A549 (cell line): ENCODE measurements at regions not wholly inside any gene's neighbourhood (a gene's known extent, or its start where the extent isn't known, plus 50 kb on each side); places are given as distances from the start of the nearest gene placed in this dataset.

Experiments used
- ATAC-seq, 2 experiments: fragments of 200-7000 bp in 1 of 2; fragments of >200 bp in 1 of 2; cut with Nextera tagmentation in 1 of 2; cut with Tn5 transposase in 1 of 2; 3 replicates each; pipeline versions ENCODE4 v1.8.0 to v1.9.1; 2018 to 2020; ENCODE audit warnings: mild to moderate bottlenecking in 1 of 2, moderate library complexity in 1 of 2
- CTCF ChIA-PET: fragments of 300-600 bp; sonication (Branson Sonifier 250); formaldehyde crosslinking; extraction: SDS; loops from one replicate; lab custom pipeline; 2021; ENCODE audit warnings: antibody characterized with exemption, inconsistent platforms; lab: Yijun Ruan, JAX
- POLR2A ChIA-PET: fragments of 350-600 bp; formaldehyde crosslinking; extraction: SDS; loops from one replicate; lab custom pipeline; 2021; ENCODE audit warnings: antibody characterized with exemption, inconsistent platforms; lab: Yijun Ruan, JAX
- DNase-seq, 2 experiments: peaks; one replicate each; pipeline versions ENCODE4 v3.0.0 to v3.0.0-alpha.2; 2011 to 2016; ENCODE audit warnings: low read depth in 1 of 2, low spot score in 1 of 2
- FAIRE-seq: peaks from 2 replicates; lab custom pipeline; 2011; peaks lifted over from hg19 to GRCh38; lab: Jason Lieb, UNC
- H3K27ac ChIP-seq, 2 experiments: fragments of >200 bp; sonication (Bioruptor Twin); formaldehyde crosslinking; 3 replicates each; pipeline ENCODE4 v1.5.1; 2016 to 2017
- H3K4me1 ChIP-seq: fragments of >200 bp; sonication (Bioruptor Twin); formaldehyde crosslinking; 3 replicates; pipeline ENCODE4 v1.6.1; 2016
- H3K4me2 ChIP-seq: fragments of >200 bp; sonication (Bioruptor Twin); formaldehyde crosslinking; 3 replicates; pipeline ENCODE4 v1.6.1; 2016
- H3K4me3 ChIP-seq: fragments of >200 bp; sonication (Bioruptor Twin); formaldehyde crosslinking; 3 replicates; pipeline ENCODE4 v1.5.1; 2016
- H3K9me3 ChIP-seq: fragments of >200 bp; sonication (Bioruptor Twin); formaldehyde crosslinking; 3 replicates; pipeline ENCODE4 v1.6.1; 2016
- BCL3 ChIP-seq: fragments of >200 bp; sonication (Bioruptor Twin); formaldehyde crosslinking; IDR thresholded peaks from 3 replicates; pipeline ENCODE4 v1.6.1; 2016
- CEBPB ChIP-seq, 2 experiments: fragments of >200 bp in 1 of 2; sonication (Bioruptor Twin) in 1 of 2; formaldehyde crosslinking in 1 of 2; IDR thresholded peaks; 2 replicates each; pipeline ENCODE4 v1.6.1; 2012 to 2016
- EHF ChIP-seq: fragments of 250-450 bp; sonication (Bioruptor Pico); IDR thresholded peaks from 2 replicates; pipeline ENCODE4 v1.5.0; 2020; ENCODE audit warnings: mild to moderate bottlenecking
- EP300 ChIP-seq, 2 experiments: fragments of >200 bp; sonication (Bioruptor Twin); formaldehyde crosslinking; IDR thresholded peaks; 2 replicates in 1 of 2; 3 replicates in 1 of 2; pipeline ENCODE4 v1.6.1; 2016 to 2017
- FOXS1 ChIP-seq: fragments of 250-450 bp; sonication (Bioruptor Pico); IDR thresholded peaks from 2 replicates; pipeline ENCODE4 v1.5.0; 2020; ENCODE audit warnings: mild to moderate bottlenecking, moderate library complexity
- HES2 ChIP-seq: fragments of >200 bp; sonication (Bioruptor Twin); formaldehyde crosslinking; IDR thresholded peaks from 2 replicates; pipeline ENCODE4 v1.6.1; 2016
- HMGXB4 ChIP-seq: fragments of 250-450 bp; sonication (Bioruptor Pico); IDR thresholded peaks from 2 replicates; pipeline ENCODE4 v1.5.0; 2021; ENCODE audit warnings: mild to moderate bottlenecking, moderate library complexity, borderline replicate concordance
- HOXB13 ChIP-seq: fragments of 250-450 bp; sonication (Bioruptor Pico); IDR thresholded peaks from 2 replicates; pipeline ENCODE4 v1.5.0; 2020; ENCODE audit warnings: low read depth, mild to moderate bottlenecking, moderate library complexity
- KDM5A ChIP-seq: fragments of 200-600 bp; sonication (generic); IDR thresholded peaks from 2 replicates; pipeline ENCODE4 v1.6.1; 2016; ENCODE audit warnings: antibody characterized with exemption, mild to moderate bottlenecking
- MAX ChIP-seq: IDR thresholded peaks from 2 replicates; pipeline ENCODE4 v1.6.1; 2012
- NPAS2 ChIP-seq: fragments of 250-450 bp; sonication (Bioruptor Pico); IDR thresholded peaks from 2 replicates; pipeline ENCODE4 v1.8.0; 2022; ENCODE audit warnings: mild to moderate bottlenecking, moderate library complexity, borderline replicate concordance
- PBX3 ChIP-seq: IDR thresholded peaks from 2 replicates; pipeline ENCODE4 v1.6.1; 2012
- RCOR1 ChIP-seq: fragments of 150-350 bp; IDR thresholded peaks from 2 replicates; pipeline ENCODE4 v1.6.1; 2014; ENCODE audit warnings: antibody characterized with exemption, low read length, low read depth
- REST ChIP-seq: fragments of 200-600 bp; sonication (generic); IDR thresholded peaks from 2 replicates; pipeline ENCODE4 v1.6.1; 2016; ENCODE audit warnings: antibody characterized with exemption, mild to moderate bottlenecking, moderate library complexity
- RFX5 ChIP-seq: fragments of 450-650 bp; IDR thresholded peaks from 2 replicates; pipeline ENCODE4 v1.7.1; 2014; ENCODE audit warnings: antibody characterized with exemption, mild to moderate bottlenecking, moderate library complexity
- ZSCAN20 ChIP-seq: fragments of 250-450 bp; sonication (Bioruptor Pico); IDR thresholded peaks from 2 replicates; pipeline ENCODE4 v1.8.0; 2022; ENCODE audit warnings: mild to moderate bottlenecking, moderate library complexity
- WGBS: methylation state at CpG from one replicate; pipeline ENCODE4 v1.1.6; 2017; ENCODE audit errors: missing lambda C conversion rate; 5-methylcytosine and 5-hydroxymethylcytosine counted together

- ATAC-seq, result no peak
- no peak overlapping the region for H3K4me2 ChIP-seq
- no peak for DNase-seq
- no peaks in the 10 kb centered on the region for H3K9me3 ChIP-seq
- no peak overlapping the region for H3K27ac ChIP-seq
- ChIA-PET POLR2A (no interaction called here), CTCF (no interaction called here)
- no peaks in the 10 kb centered on the region for H3K4me1 ChIP-seq
- WGBS, result 34% methylated on average over 3 of the region's 3 CpGs
- no peak overlapping the region for H3K4me3 ChIP-seq
- no peak for TF ChIP-seq REST
- TF ChIP-seq NPAS2 (CRISPR knock-in tag), result no peak
- TF ChIP-seq RFX5, result no peak
- TF ChIP-seq EHF, result no peak
- TF ChIP-seq BCL3, result no peak
- TF ChIP-seq ZSCAN20 (CRISPR knock-in tag), result no peak
- no peak for TF ChIP-seq FOXS1
- no peak for TF ChIP-seq KDM5A
- no peak for TF ChIP-seq HMGXB4
- no peak for TF ChIP-seq MAX
- no peak for TF ChIP-seq HOXB13 (CRISPR knock-in tag)
- TF ChIP-seq PBX3, result no peak
- TF ChIP-seq HES2, result no peak
- no peak for FAIRE-seq
Measured at GRCh38 chr2:186101616-186102015, 363.0 kb downstream of the FSIP2 start.

- CTCF ChIA-PET, result no interaction called here
- Histone ChIP-seq H3K4me1 (no peaks in the 10 kb centered on the region), H3K4me2 (no peak overlapping the region), H3K27ac (no peak overlapping the region), H3K4me3 (no peak overlapping the region), H3K9me3 (no peaks in the 10 kb centered on the region)
- ATAC-seq (no peak), DNase-seq (no peak)
- TF ChIP-seq CEBPB (IDR thresholded peaks at IDR 0.05), result no peak
- no peak for TF ChIP-seq RFX5
- TF ChIP-seq EP300 (IDR thresholded peaks at IDR 0.05), result no peak
- no peak for TF ChIP-seq HOXB13 (CRISPR knock-in tag)
- TF ChIP-seq RCOR1, result no peak
- TF ChIP-seq, all 56 proteins: peak for 0
- POLR2A ChIA-PET, result no interaction called here
- FAIRE-seq, result no peak
- WGBS, result 61% methylated on average over 2 of the region's 2 CpGs
Measured at GRCh38 chr2:186103276-186103675, 364.7 kb downstream of the FSIP2 start.
